ENCODE measurements at regions not wholly inside any gene's neighbourhood (a gene's known extent, or its start where the extent isn't known, plus 50 kb on each side); places are given as distances from the start of the nearest gene placed in this dataset.

DNA sequence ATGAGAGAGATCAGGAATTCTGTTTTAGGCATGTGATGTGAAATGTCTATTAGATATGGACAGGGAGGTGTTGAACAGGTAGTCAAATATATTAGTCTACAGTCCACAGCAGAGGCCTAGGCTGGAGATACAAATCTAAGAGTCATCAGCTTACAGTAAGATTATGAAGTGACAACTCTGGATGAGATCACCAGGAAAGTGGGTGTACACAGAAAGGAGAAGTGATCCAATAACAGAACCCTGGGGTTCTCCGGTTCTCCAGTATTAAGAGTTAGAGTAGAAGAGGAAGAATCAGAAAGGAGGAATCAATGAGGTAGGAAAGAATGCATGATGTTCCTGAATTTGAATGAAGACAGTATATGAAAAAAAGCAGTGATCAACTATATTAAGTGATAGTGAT is 362.3 kb downstream of the FIGN start:
- Histone ChIP-seq H3K9me3 (ENCODE audit: low read length) (no peaks in the 10 kb centered on the region), H3K79me2 (ENCODE audit: low read length) (no peaks in the 10 kb centered on the region), H3K4me1 (ENCODE audit: insufficient read depth, low read length) (no peaks in the 10 kb centered on the region), H3K9ac (ENCODE audit: low read length) (no peak overlapping the region), H3K9me2 (replicated peaks; ENCODE audit: low read length) (no peaks in the 10 kb centered on the region), H4K20me1 (ENCODE audit: low read length) (no peaks in the 10 kb centered on the region), H3K4me3 (ENCODE audit: low read length) (no peak overlapping the region), H3K27ac (ENCODE audit: low read length) (no peak overlapping the region), H2AFZ (ENCODE audit: low read length) (no peak overlapping the region), H3K4me2 (ENCODE audit: low read length) (no peak overlapping the region), H3K27me3 (ENCODE audit: low read length) (no peaks in the 10 kb centered on the region), H3F3A (ENCODE audit: low read length, unreplicated experiment) (no peaks in the 10 kb centered on the region), H3K36me3 (ENCODE audit: low read depth, low read length) (no peaks in the 10 kb centered on the region)
- ChIA-PET CTCF (no interaction called here), POLR2A (ENCODE audit: unreplicated experiment) (interaction anchor here (0.7 kb wide), 1 partner anchor 673 kb away, joined by 6 read pairs; no protein-coding TSS in a partner anchor)
- no peak for TF ChIP-seq EZH2phosphoT487 (IDR thresholded peaks at IDR 0.05; ENCODE audit: borderline replicate concordance, low read length)
- no peak for TF ChIP-seq EZH2 (IDR thresholded peaks at IDR 0.05; ENCODE audit: low read length, unreplicated experiment)
- TF ChIP-seq, protein P1, sequence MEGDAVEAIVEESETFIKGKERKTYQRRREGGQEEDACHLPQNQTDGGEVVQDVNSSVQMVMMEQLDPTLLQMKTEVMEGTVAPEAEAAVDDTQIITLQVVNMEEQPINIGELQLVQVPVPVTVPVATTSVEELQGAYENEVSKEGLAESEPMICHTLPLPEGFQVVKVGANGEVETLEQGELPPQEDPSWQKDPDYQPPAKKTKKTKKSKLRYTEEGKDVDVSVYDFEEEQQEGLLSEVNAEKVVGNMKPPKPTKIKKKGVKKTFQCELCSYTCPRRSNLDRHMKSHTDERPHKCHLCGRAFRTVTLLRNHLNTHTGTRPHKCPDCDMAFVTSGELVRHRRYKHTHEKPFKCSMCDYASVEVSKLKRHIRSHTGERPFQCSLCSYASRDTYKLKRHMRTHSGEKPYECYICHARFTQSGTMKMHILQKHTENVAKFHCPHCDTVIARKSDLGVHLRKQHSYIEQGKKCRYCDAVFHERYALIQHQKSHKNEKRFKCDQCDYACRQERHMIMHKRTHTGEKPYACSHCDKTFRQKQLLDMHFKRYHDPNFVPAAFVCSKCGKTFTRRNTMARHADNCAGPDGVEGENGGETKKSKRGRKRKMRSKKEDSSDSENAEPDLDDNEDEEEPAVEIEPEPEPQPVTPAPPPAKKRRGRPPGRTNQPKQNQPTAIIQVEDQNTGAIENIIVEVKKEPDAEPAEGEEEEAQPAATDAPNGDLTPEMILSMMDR (conservative IDR thresholded peaks at IDR 0.05; ENCODE audit: low read depth, low read length): no peak
- intact Hi-C loops (cut with micrococcal nuclease): no loop called here
- no peak for DNase-seq
- ATAC-seq: no peak
- no TSS peak for BruUV-seq (replicated peaks)

DNA sequence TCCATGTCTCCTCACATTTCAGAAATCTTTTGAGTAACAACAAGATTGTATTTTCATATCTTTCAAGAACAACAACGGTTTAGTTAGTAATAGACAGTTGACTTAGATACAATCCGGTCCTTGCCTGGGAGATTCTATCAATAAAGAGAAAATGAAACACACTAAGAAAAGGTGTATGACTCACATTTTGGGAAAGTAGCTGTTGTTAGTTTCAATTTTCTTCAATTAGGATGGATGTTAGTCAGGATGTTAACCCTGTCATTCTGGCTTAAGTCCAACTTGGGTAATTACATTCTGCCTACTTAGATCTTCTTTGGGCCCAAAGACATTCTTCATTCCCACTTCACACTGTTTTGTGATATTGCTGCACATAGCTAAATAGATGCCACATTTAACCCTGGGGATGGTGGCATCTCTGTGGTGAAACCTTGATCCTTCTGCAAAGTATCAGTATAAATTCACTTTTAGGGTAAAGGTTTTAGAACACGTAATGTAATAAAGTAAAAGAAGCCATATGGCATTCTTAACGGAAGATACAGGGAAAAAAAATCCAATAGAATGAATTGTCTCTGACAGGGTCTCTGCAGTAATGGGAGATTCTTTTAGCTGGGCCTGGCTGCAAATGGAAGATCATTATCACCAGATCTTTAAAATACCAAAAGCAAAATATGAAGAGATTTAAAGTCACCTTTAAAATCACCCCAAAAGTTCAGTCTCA is 365.5 kb downstream of the FIGN start:
- Histone ChIP-seq H3K9me3 (ENCODE audit: low read length) (no peaks in the 10 kb centered on the region), H3K9me2 (replicated peaks; ENCODE audit: low read length) (no peaks in the 10 kb centered on the region), H3K27me3 (ENCODE audit: low read length) (no peaks in the 10 kb centered on the region), H3K4me1 (ENCODE audit: insufficient read depth, low read length) (no peaks in the 10 kb centered on the region), H4K20me1 (ENCODE audit: low read length) (no peaks in the 10 kb centered on the region), H3K27ac (ENCODE audit: low read length) (no peak overlapping the region), H3F3A (ENCODE audit: low read length, unreplicated experiment) (no peaks in the 10 kb centered on the region), H3K79me2 (ENCODE audit: low read length) (no peaks in the 10 kb centered on the region), H3K9ac (ENCODE audit: low read length) (no peak overlapping the region), H3K36me3 (ENCODE audit: low read depth, low read length) (no peaks in the 10 kb centered on the region), H3K4me3 (ENCODE audit: low read length) (no peak overlapping the region), H3K4me2 (ENCODE audit: low read length) (no peak overlapping the region), H2AFZ (ENCODE audit: low read length) (no peak overlapping the region)
- TF ChIP-seq, protein P1 (conservative IDR thresholded peaks at IDR 0.05; ENCODE audit: low read depth, low read length): no peak
- TF ChIP-seq EZH2 (IDR thresholded peaks at IDR 0.05; ENCODE audit: low read length, unreplicated experiment) (no peak), EZH2phosphoT487 (IDR thresholded peaks at IDR 0.05; ENCODE audit: borderline replicate concordance, low read length) (no peak)
- ChIA-PET POLR2A (ENCODE audit: unreplicated experiment) (no interaction called here), CTCF (no interaction called here)
- intact Hi-C loops (cut with micrococcal nuclease): no loop called here
- BruUV-seq (replicated peaks): no TSS peak
- ATAC-seq: no peak
- no peak for DNase-seq

DNA sequence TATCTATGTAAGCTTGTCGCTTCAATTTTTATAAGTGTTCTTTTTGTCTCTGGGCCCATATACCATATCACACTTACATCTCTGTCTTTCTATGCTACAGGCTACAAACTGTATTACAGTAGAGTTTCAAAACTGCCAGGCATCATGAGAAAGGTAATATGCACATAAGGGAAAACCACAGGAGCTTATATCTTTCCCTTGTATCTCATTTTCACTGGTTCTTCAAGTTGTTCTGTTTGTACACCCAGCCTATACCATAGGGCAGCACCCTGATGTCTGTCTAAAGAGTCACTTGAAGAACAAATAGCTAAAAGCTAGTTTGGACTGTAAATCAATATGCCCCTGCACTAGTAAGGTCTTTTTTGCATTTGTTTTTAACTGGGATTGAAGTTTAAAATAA is 366.7 kb downstream of the FIGN start:
- Histone ChIP-seq H3K9ac (ENCODE audit: low read length) (no peak overlapping the region), H4K20me1 (ENCODE audit: low read length) (no peaks in the 10 kb centered on the region), H3K4me3 (ENCODE audit: low read length) (no peak overlapping the region), H3K9me2 (replicated peaks; ENCODE audit: low read length) (no peaks in the 10 kb centered on the region), H3K36me3 (ENCODE audit: low read depth, low read length) (no peaks in the 10 kb centered on the region), H3K27me3 (ENCODE audit: low read length) (no peaks in the 10 kb centered on the region), H3K9me3 (ENCODE audit: low read length) (no peaks in the 10 kb centered on the region), H2AFZ (ENCODE audit: low read length) (no peak overlapping the region), H3K79me2 (ENCODE audit: low read length) (no peaks in the 10 kb centered on the region), H3K4me1 (ENCODE audit: insufficient read depth, low read length) (no peaks in the 10 kb centered on the region), H3K27ac (ENCODE audit: low read length) (no peak overlapping the region), H3K4me2 (ENCODE audit: low read length) (no peak overlapping the region), H3F3A (ENCODE audit: low read length, unreplicated experiment) (no peaks in the 10 kb centered on the region)
- no TSS peak for BruUV-seq (replicated peaks)
- DNase-seq (no peak), ATAC-seq (no peak)
- intact Hi-C loops (cut with micrococcal nuclease): no loop called here
- TF ChIP-seq, protein P1 (conservative IDR thresholded peaks at IDR 0.05; ENCODE audit: low read depth, low read length): no peak
- POLR2A ChIA-PET (ENCODE audit: unreplicated experiment): interaction anchor here (0.6 kb wide), 1 partner anchor 16 kb away, joined by 3 read pairs; no protein-coding TSS in a partner anchor
- CTCF ChIA-PET: no interaction called here

All from PC-3 (cell line).